ENCODE measurements at regions not wholly inside any gene's neighbourhood (a gene's known extent, or its start where the extent isn't known, plus 50 kb on each side); places are given as distances from the start of the nearest gene placed in this dataset.

GRCh38 chr4:171759274-171759673 is 53.9 kb upstream of the GALNTL6 start:
- no peak for DNase-seq (ENCODE audit: low read depth)

- no peak for DNase-seq (ENCODE audit: low read depth)
Observed at GRCh38 chr4:171751538-171751937, 61.7 kb upstream of the GALNTL6 start.

- no peak for DNase-seq (ENCODE audit: low read depth)
Observed at GRCh38 chr4:171746418-171746817, 66.8 kb upstream of the GALNTL6 start.

- no peak for DNase-seq (ENCODE audit: low read depth)
Observed at GRCh38 chr4:171742436-171742835, 70.8 kb upstream of the GALNTL6 start.

- no peak for DNase-seq (ENCODE audit: low read depth)
Observed at GRCh38 chr4:171727185-171727584, 86.0 kb upstream of the GALNTL6 start.

- no peak for DNase-seq (ENCODE audit: low read depth)
Observed at GRCh38 chr4:171721937-171722336, 91.3 kb upstream of the GALNTL6 start.

- peak; percentile 10 for DNase-seq (ENCODE audit: low read depth)
Observed at GRCh38 chr4:171719691-171720090, 93.5 kb upstream of the GALNTL6 start.

DNA sequence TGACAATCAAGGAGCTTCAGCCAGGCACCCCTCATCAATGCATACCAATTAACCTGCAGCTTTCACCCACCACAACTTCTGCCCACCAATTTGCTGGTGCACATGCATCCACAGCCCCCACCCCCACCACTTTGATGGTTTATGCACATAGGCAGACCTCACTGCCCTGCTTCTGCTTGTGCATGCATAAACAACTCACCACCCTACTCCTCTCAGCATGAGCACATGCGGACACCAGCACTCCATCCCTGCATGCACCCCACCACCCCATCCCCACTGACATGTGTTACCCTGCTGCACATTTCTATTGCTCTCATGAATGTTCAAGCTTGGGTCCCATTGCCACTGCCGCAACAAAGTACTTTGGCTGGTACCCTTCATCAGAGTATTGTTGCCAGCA is 94.5 kb upstream of the GALNTL6 start:
- DNase-seq (ENCODE audit: low read depth) = no peak

- no peak for DNase-seq (ENCODE audit: low read depth)
Observed at GRCh38 chr4:171718069-171718468, 95.1 kb upstream of the GALNTL6 start.

GRCh38 chr4:171717231-171717741 is 95.9 kb upstream of the GALNTL6 start:
- no peak for DNase-seq (ENCODE audit: low read depth)

GRCh38 chr4:171715973-171716372 is 97.2 kb upstream of the GALNTL6 start:
- DNase-seq (ENCODE audit: low read depth) = no peak

DNA sequence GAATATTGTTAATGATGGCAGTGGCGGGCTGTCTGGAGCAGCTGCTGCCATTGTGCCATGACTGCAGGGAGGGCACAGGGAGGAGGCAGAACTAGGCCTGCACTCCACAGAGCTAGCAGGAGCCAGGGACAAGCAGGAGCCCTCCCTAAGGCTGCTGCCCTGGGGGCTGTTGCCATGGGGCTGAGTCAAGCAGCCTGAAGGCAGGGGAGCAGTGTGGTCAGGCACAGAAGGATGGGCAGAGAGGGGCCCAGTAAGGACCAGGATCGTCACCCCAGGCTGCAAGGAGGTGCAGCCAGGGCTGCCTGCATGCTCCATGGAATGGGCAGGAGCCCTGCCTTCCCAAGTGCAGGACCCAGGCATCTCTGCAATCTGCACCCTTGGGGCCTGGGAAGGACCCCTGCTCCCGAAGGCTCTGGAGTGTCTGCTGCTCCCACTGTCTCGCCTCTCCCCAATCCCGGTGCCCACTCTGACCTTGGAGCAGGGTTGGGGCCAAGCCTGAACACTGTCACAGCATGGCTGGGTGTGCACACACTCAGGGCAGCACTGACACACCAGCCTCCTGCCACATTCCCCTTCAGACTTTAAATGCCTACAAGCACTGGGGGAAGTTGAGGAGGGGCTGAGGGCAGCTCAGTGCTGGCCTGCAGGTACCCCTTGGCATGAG is 98.3 kb upstream of the GALNTL6 start:
- no peak for DNase-seq (ENCODE audit: low read depth)

DNA sequence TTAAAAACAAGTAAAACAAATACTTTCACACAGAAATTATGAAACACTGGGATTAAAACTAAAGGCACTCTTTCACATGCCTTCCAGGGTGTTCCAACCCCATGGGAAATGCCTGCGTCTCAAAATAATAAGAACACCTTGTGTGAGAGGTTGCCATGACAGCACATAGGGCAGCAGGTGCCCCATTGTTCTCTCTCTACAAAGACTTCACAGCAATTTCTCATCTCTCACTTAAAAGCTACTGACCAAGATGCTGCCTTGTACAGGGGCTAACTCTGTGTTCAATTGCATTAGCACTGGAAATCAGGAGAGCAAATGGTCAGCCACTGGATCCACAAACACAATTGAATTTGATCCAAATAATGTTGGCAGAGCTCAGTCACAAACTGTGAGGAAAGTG is 102.5 kb upstream of the GALNTL6 start:
- DNase-seq (ENCODE audit: low read depth) = no peak

- DNase-seq (ENCODE audit: low read depth) = no peak
Observed at GRCh38 chr4:171676555-171677215, 136.5 kb upstream of the GALNTL6 start.

- no peak for DNase-seq (ENCODE audit: low read depth)
Observed at GRCh38 chr4:171674781-171675180, 138.4 kb upstream of the GALNTL6 start.

- no peak for DNase-seq (ENCODE audit: low read depth)
Observed at GRCh38 chr4:171668403-171668802, 144.8 kb upstream of the GALNTL6 start.

- DNase-seq (ENCODE audit: low read depth) = no peak
Observed at GRCh38 chr4:171667906-171668305, 145.3 kb upstream of the GALNTL6 start.

DNA sequence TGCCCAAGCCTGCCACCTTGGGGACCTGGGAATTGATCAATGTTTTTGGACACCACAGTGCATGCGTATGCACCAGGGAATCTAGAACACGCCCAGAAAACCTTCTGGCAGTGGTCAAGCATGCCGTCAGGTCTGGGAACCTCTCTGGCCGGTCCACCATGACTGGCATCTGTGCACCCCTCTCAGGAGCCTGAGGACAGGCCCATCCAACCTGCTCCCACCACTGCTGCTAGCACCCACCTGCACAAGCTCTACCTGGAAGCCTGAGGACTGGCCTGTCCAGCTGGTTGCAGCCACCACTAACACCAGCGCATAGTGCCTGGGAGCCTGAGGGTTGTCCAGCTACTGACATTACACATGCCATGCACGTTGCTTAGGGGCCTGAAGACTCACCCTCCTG is 162.1 kb upstream of the GALNTL6 start:
- DNase-seq (ENCODE audit: low read depth) = no peak

DNA sequence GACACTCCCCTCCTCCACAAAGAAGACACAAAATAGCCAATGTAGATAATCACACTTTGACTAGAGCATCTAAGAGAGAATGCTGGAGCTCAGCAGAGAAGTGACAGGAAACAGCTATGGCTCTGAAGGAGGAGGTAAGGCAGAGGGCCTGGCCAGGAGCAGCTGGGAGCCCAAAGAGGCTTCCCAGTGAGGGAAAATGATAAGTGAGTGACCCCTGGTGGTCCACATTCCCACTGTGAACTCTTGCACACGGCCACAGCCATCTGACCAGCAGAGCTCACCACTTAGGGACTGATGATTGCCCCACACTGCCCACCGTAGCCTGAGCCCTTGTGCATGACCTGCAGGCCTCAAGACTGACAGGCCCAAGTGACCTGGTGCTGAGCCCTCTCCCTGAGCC is 162.7 kb upstream of the GALNTL6 start:
- DNase-seq (ENCODE audit: low read depth) = no peak

DNA sequence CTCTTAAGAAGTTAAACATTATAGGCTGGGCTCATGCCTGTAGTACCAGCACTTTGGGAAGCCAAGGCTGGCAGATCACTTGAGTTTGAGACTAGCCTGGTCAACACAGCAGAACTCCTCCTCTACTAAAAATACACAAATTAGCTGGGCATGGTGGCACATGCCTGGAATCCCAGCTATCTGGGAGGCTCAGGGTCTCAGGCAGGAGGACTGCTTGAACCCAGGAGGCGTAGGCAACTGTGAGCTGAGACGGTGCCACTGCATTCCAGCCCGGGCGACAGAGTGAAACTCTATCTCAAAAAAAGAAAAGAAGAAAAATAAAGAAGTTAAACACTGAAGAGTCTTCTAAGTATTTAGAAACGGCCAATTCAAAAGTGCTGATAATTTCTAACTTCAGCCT is 164.3 kb upstream of the GALNTL6 start:
- no peak for DNase-seq (ENCODE audit: low read depth)

DNA sequence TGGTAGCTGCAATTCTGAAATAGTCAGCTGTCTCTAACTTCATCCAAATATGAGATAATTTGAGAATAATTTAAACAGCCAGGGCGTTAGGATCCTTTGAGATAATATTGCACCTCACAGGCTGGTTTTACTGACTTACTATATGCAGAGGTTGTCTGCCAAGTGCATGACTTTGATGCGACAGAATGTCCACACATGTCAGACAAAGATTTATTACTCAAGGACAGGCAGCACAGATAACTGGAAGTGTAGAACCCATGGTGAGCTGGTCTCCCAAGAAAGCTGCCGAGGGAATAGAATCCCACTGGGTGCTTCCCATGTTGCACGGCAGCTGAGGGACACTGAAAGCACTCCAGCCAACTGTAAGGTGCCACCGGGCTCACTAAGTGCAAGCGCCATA is 166.2 kb upstream of the GALNTL6 start:
- no peak for DNase-seq (ENCODE audit: low read depth)

- no peak for DNase-seq (ENCODE audit: low read depth)
Observed at GRCh38 chr4:171644430-171645057, 168.7 kb upstream of the GALNTL6 start.

DNA sequence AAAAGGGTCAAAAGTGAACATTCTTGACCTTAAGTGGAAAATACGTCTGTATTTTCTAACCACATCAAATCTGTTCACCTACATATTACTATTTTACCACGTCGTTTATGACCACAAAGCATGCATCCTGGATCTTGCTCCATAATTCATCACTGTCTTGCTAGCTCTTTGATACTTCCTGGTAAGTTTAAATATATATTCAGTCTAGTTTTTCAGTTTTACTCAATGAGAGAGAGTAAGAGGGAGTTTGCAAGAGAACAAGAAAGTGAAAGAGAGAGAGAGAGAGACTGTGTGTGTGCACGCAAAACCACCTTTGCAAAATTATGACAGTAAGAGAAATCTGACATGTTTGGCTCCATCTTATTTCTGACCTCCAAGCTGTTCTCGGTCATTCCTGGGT is 173.7 kb upstream of the GALNTL6 start:
- no peak for DNase-seq (ENCODE audit: low read depth)

Measured in EH (cell line).